Loucy (cell line): ENCODE measurements at regions not wholly inside any gene's neighbourhood (a gene's known extent, or its start where the extent isn't known, plus 50 kb on each side); places are given as distances from the start of the nearest gene placed in this dataset.

Experiments
- H2AFZ ChIP-seq: fragments of 200-600 bp; sonication (generic); 2 replicates; pipeline ENCODE4 v1.6.0; 2016; ENCODE audit warnings: antibody characterized with exemption, mild to moderate bottlenecking, low read length, moderate library complexity
- H3F3A ChIP-seq: fragments of 200-600 bp; 2 replicates; pipeline ENCODE4 v1.6.0; 2016; ENCODE audit warnings: antibody characterized with exemption, low read depth, mild to moderate bottlenecking
- H3K27me3 ChIP-seq: fragments of 200-600 bp; sonication (generic); 2 replicates; pipeline ENCODE4 v1.6.1; 2014; ENCODE audit warnings: low read length, mild to moderate bottlenecking; ENCODE audit not compliant: insufficient read depth, poor library complexity, severe bottlenecking
- H3K36me3 ChIP-seq: fragments of 200-600 bp; sonication (generic); 2 replicates; pipeline ENCODE4 v1.6.1; 2016; ENCODE audit warnings: low read length; ENCODE audit not compliant: insufficient read depth
- H3K4me1 ChIP-seq: fragments of 200-600 bp; sonication (generic); 2 replicates; pipeline ENCODE4 v1.5.1; 2014; ENCODE audit warnings: low read length, mild to moderate bottlenecking; ENCODE audit not compliant: insufficient read depth, poor library complexity, severe bottlenecking
- H3K4me2 ChIP-seq: fragments of 200-600 bp; sonication (generic); 2 replicates; pipeline ENCODE4 v1.6.0; 2014; ENCODE audit warnings: antibody characterized with exemption, low read length, low read depth, mild to moderate bottlenecking; ENCODE audit not compliant: poor library complexity, severe bottlenecking
- H3K4me3 ChIP-seq: fragments of 200-600 bp; sonication (generic); 2 replicates; pipeline ENCODE4 v1.5.1; 2014; ENCODE audit warnings: low read length, mild to moderate bottlenecking, mixed read lengths; ENCODE audit not compliant: poor library complexity, severe bottlenecking
- H3K79me2 ChIP-seq: fragments of 200-600 bp; sonication (generic); 2 replicates; pipeline ENCODE4 v1.6.1; 2014; ENCODE audit warnings: low read length; ENCODE audit not compliant: insufficient read depth
- H3K9ac ChIP-seq: fragments of 200-600 bp; sonication (generic); 2 replicates; pipeline ENCODE4 v1.6.0; 2014; ENCODE audit warnings: mild to moderate bottlenecking, low read depth, low read length, moderate library complexity; ENCODE audit not compliant: poor library complexity, severe bottlenecking
- H3K9me2 ChIP-seq: fragments of 200-600 bp; sonication (generic); replicated peaks from 2 replicates; pipeline ENCODE4 v1.6.1; 2016; ENCODE audit warnings: low read depth, low read length, mixed read lengths
- H3K9me3 ChIP-seq: fragments of 200-600 bp; sonication (generic); 2 replicates; pipeline ENCODE4 v1.6.1; 2014; ENCODE audit warnings: mild to moderate bottlenecking, antibody characterized with exemption, low read length, low read depth; ENCODE audit not compliant: insufficient read depth
- H4K20me1 ChIP-seq: fragments of 200-600 bp; sonication (generic); 2 replicates; pipeline ENCODE4 v1.6.0; 2014; ENCODE audit warnings: antibody characterized with exemption, low read length, mild to moderate bottlenecking; ENCODE audit not compliant: insufficient read depth, poor library complexity, severe bottlenecking
- CTCF ChIP-seq: fragments of 200-600 bp; sonication (generic); conservative IDR thresholded peaks from 2 replicates; pipeline ENCODE4 v1.5.1; 2014; ENCODE audit warnings: mild to moderate bottlenecking, antibody characterized with exemption, low read length
- EZH2phosphoT487 ChIP-seq: fragments of 200-600 bp; IDR thresholded peaks from 2 replicates; pipeline ENCODE4 v1.6.1; 2018; ENCODE audit warnings: antibody characterized with exemption, mild to moderate bottlenecking, moderate library complexity, borderline replicate concordance

DNA sequence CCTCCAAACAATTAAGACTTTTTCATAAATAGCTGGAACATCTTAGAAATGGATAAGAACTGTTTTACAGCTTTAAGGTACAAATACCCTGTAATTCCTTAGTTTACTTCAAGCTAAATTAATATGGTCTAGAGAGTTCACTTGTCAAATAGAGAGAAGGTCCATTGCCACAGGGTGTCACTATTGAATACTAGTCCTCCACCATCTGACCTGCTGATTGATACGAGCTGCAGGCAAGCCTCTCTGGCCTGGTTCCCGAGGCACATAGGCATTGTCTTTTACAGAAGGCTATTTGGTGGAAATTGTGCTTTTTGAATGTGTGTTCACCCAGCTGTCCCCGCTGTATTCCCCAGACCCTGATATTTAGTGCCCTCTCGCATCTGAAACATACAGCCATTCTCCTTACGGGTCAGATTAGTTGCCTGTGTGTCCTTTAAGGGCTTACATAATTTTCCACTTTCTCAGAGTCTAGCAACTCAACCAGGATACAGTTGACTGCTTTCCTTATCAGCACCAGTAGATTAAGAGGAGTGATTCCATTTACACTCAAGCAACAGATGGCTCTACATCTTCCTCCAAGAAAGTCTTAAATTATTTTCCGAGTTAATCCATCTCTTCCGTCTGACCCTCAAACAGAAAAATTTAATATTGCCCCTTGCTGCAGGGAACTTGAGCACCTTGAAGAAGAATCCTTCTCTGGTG is 788.8 kb upstream of the FAT3 start:
- no peaks in the 10 kb centered on the region for H4K20me1 ChIP-seq
- H3K9me2 ChIP-seq: no peaks in the 10 kb centered on the region
- H3K4me1 ChIP-seq: no peaks in the 10 kb centered on the region
- no peak overlapping the region for H3K4me2 ChIP-seq
- H3K9ac ChIP-seq: no peak overlapping the region
- H3F3A ChIP-seq: no peaks in the 10 kb centered on the region
- no peaks in the 10 kb centered on the region for H3K36me3 ChIP-seq
- no peaks in the 10 kb centered on the region for H3K27me3 ChIP-seq
- H2AFZ ChIP-seq: no peak overlapping the region
- H3K79me2 ChIP-seq: no peaks in the 10 kb centered on the region
- no peak for TF ChIP-seq EZH2phosphoT487
- TF ChIP-seq CTCF: peak; percentile 21
- no peaks in the 10 kb centered on the region for H3K9me3 ChIP-seq
- no peak overlapping the region for H3K4me3 ChIP-seq

- Histone ChIP-seq H2AFZ (no peak overlapping the region), H3K9me2 (no peaks in the 10 kb centered on the region), H3K9me3 (no peaks in the 10 kb centered on the region)
These were observed 791.2 kb upstream of the FAT3 start for GRCh38 chr11:91433284-91434010.

GRCh38 chr11:91421641-91422040 is 803.0 kb upstream of the FAT3 start:
- TF ChIP-seq CTCF: no peak
- TF ChIP-seq EZH2phosphoT487: no peak
- no peaks in the 10 kb centered on the region for H3K9me3 ChIP-seq
- no peaks in the 10 kb centered on the region for H3K9me2 ChIP-seq
- no peaks in the 10 kb centered on the region for H3K4me1 ChIP-seq
- no peaks in the 10 kb centered on the region for H3F3A ChIP-seq
- H3K9ac ChIP-seq: no peak overlapping the region
- H3K4me2 ChIP-seq: no peak overlapping the region
- H3K79me2 ChIP-seq: no peaks in the 10 kb centered on the region
- no peak overlapping the region for H3K4me3 ChIP-seq
- no peak overlapping the region for H2AFZ ChIP-seq
- no peaks in the 10 kb centered on the region for H4K20me1 ChIP-seq
- H3K27me3 ChIP-seq: no peaks in the 10 kb centered on the region
- no peaks in the 10 kb centered on the region for H3K36me3 ChIP-seq

More at GRCh38 chr11:91433284-91434010, 791.2 kb upstream of the FAT3 start:
- TF ChIP-seq EZH2phosphoT487 (no peak), CTCF (no peak)
- no peaks in the 10 kb centered on the region for H4K20me1 ChIP-seq
- no peaks in the 10 kb centered on the region for H3K27me3 ChIP-seq
- H3F3A ChIP-seq: no peaks in the 10 kb centered on the region
- H3K4me3 ChIP-seq: no peak overlapping the region
- no peaks in the 10 kb centered on the region for H3K79me2 ChIP-seq
- H3K4me1 ChIP-seq: no peaks in the 10 kb centered on the region
- H3K4me2 ChIP-seq: no peak overlapping the region
- H3K9ac ChIP-seq: no peak overlapping the region
- H3K36me3 ChIP-seq: no peaks in the 10 kb centered on the region
